GM10266 (cell line): ENCODE measurements at regions not wholly inside any gene's neighbourhood (a gene's known extent, or its start where the extent isn't known, plus 50 kb on each side); places are given as distances from the start of the nearest gene placed in this dataset.

Experiments
- DNase-seq: peaks from one replicate; pipeline ENCODE4 v3.0.0; 2012; ENCODE audit errors: extremely low spot score
- TF ChIP-seq, protein P1 (sequence below): IDR thresholded peaks from 2 replicates; pipeline ENCODE4 v1.5.1; 2012; ENCODE audit warnings: mild to moderate bottlenecking, low read depth; ENCODE audit not compliant: control insufficient read depth, insufficient read depth; ENCODE audit errors: missing control alignments

DNA sequence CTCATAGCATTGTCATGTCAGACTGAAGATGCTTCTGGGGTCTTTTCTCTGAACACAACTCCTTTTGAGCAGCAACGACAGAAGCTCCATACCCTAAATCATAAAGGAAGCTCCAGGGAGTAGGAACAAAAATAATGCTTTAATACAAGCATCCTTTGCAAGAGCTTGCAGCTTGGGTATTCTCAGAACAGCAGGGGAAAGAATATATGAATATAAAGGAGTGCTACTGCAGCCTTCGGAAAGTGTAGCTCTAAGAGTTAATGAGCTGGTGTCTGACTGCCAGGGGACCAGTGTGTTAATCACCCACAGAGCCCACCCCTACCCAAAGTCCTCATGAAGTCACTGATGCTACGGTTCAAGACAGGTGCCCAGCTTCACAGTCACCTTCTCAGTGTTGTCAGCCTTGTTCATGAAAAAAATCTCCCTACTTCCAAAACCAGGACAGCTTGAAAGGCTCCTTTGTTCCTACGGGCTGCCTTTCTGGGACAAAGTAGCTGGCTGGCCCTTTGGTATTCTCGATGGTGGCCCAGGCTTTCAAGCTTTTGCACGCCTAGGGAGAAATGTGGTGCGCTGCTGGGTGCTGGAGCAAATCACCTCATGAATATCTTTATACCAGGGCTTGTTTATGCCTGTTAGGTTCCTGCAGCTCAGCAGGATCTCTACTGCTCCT lies 259.7 kb downstream of the CMPK2 start:
- DNase-seq = no peak
- TF ChIP-seq, protein P1, sequence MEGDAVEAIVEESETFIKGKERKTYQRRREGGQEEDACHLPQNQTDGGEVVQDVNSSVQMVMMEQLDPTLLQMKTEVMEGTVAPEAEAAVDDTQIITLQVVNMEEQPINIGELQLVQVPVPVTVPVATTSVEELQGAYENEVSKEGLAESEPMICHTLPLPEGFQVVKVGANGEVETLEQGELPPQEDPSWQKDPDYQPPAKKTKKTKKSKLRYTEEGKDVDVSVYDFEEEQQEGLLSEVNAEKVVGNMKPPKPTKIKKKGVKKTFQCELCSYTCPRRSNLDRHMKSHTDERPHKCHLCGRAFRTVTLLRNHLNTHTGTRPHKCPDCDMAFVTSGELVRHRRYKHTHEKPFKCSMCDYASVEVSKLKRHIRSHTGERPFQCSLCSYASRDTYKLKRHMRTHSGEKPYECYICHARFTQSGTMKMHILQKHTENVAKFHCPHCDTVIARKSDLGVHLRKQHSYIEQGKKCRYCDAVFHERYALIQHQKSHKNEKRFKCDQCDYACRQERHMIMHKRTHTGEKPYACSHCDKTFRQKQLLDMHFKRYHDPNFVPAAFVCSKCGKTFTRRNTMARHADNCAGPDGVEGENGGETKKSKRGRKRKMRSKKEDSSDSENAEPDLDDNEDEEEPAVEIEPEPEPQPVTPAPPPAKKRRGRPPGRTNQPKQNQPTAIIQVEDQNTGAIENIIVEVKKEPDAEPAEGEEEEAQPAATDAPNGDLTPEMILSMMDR = no peak

DNA sequence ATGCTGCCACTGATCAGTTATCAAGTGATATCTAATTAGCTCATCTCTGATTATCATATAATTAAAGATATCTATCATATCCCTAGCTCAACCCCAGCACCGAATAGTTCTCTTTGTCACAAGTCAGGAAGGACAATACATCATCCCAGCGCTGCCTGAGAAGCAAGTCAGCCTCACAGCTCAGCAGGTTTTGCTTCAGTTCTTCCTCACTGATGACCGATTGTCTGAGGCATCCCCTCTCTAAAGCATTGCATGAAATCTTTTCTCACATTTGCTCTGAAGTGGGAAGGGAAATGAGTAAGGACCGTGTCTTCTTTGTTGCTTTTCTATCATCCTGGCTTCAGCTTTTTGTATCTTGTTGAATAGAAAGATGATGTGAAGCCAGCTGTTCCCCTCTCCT lies 247.9 kb downstream of the CMPK2 start:
- no peak for DNase-seq
- TF ChIP-seq, protein P1 = no peak

DNA sequence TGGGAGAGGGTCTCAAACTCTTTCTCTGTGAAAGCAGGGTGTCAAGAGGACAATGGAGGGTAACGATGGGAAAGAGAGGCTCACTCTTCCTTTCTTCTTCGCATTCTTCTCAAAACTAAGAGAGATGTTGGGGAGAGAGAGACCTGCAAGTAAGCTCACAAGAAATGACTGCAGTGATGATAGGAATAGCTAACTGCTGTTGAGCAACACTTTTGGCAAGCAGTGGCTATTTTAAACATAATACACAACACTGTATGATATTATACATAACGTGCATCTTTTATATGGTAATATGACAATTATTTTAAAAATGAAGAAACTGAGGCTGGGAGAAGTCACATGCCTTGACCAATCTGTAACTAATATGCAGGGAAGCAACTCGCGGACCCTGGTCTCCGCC lies 247.5 kb downstream of the CMPK2 start:
- TF ChIP-seq, protein P1 = no peak
- DNase-seq = no peak

DNA sequence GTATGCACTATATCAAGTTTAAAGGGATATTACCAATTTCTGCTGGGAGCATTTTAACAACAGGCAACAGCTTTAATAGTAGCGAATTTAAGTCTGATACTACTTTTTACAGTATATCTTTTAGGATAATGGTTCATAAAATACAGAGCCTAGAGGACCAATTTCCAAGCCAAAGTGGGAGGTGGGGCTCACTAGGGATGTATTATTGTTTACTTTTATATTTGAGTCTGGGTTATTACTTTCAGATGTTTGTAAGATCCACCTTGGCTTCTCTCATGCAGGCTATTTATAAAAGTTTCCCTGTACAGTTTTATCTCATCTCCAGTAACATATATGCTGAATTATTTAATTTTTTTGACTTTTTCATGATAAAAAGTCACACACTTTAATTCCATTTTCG lies 242.0 kb downstream of the CMPK2 start:
- TF ChIP-seq, protein P1 = no peak
- DNase-seq = no peak

DNA sequence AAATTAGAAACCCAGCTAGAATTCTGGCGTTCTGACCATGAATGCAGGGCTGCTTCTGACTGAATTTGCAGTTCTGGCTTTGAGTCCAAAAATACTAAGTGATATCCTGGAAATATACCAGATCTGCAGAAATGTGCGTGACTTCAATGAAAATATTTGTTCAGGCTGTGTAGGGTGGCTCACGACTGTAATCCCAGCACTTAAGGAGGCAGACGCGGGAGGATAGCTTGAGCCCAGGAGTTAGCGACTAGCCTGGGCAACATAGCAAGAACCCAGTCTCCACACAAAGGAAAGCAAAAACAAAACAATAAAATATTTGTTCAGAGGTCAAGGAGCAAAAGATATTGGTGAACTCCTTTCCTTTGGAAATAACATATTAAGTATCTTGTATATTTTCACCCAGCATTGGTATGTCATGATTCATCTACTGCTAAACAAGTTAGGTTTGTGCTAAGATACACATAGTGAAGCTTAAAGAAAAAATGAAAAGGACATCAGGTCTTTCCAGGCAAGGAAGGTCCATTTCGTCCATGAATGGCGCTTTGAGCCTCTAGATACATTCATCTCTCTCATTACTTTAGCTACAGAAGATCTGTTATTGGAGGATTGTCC lies 239.2 kb downstream of the CMPK2 start:
- TF ChIP-seq, protein P1 = no peak
- no peak for DNase-seq

DNA sequence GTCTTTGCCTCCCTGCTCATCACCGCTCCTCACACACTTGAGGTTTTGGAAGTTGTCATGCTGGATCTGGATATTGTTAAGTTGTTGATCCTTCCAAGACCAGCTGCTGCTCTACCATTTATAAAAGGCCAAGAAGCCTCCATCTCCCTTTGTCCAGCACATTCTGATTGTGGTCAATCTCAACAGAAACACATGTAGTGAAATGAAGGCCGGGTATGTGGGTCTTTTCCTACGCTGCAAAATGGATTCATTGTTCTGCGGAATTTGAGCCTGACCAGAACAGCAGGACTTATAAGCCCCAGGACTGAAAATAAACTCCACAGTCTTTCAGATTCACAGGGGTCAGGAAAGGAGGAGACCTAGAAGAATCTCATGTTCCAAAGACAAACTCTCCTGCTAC lies 238.4 kb downstream of the CMPK2 start:
- TF ChIP-seq, protein P1 = no peak
- DNase-seq = no peak

DNA sequence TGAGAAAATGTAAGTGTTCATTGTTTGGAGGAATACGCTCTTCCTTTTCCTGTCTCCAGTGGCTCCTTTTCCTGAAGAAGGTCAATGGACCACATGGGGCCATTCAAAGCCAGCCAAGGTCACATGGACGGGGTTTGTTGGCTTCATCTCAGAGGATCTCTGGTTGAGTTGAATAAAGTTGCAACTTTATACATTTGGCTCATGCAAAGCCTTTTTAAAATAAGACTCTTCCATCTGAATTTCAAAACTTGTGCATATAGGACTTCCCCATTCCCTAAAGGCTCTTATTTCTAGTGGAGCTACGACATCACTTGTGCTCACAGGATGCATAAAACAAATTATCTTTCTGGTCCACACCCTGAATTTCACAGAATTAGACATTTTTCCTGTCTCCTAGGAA lies 235.5 kb downstream of the CMPK2 start:
- TF ChIP-seq, protein P1 = no peak
- DNase-seq = no peak
